Suppressor macrophage treated with lipopolysaccharide for 1 hour (primary cell): ENCODE measurements at regions not wholly inside any gene's neighbourhood (a gene's known extent, or its start where the extent isn't known, plus 50 kb on each side); places are given as distances from the start of the nearest gene placed in this dataset.
"Not testable (repeated sequence)": the region's sequence is repeated elsewhere in the genome, so short reads cannot be mapped to it uniquely, and the experiment has no call there.

Experiments used
- DNase-seq, 3 donors: peaks; one replicate each; pipeline ENCODE4 v3.0.0-alpha.2; 2020 to 2022

GRCh38 chr9:75628952-75629351, 261.5 kb upstream of the PCSK5 start:
- no peak for DNase-seq

- no peak for DNase-seq
Observed at GRCh38 chr9:75633451-75634057, 256.9 kb upstream of the PCSK5 start.

- no peak for DNase-seq
Observed at GRCh38 chr9:75636427-75637045, 253.9 kb upstream of the PCSK5 start.

- DNase-seq, result no peak
Observed at GRCh38 chr9:75639971-75640610, 250.4 kb upstream of the PCSK5 start.

- DNase-seq, result no peak
Observed at GRCh38 chr9:75642522-75642921, 248.0 kb upstream of the PCSK5 start.

GRCh38 chr9:75644649-75645048, 245.8 kb upstream of the PCSK5 start:
- DNase-seq, result no peak

- DNase-seq, result no peak
Observed at GRCh38 chr9:75648034-75648433, 242.4 kb upstream of the PCSK5 start.

- DNase-seq, result no peak
Observed at GRCh38 chr9:75649060-75649459, 241.4 kb upstream of the PCSK5 start.

GRCh38 chr9:75651709-75652108, 238.8 kb upstream of the PCSK5 start:
- no peak for DNase-seq

- DNase-seq, result no peak
Observed at GRCh38 chr9:75653335-75653734, 237.1 kb upstream of the PCSK5 start.

GRCh38 chr9:75653750-75654149, 236.7 kb upstream of the PCSK5 start:
- no peak for DNase-seq

GRCh38 chr9:75657015-75657414, 233.5 kb upstream of the PCSK5 start:
- DNase-seq, result no peak

GRCh38 chr9:75658301-75658905, 232.1 kb upstream of the PCSK5 start:
- DNase-seq, result no peak

- DNase-seq, result no peak
Observed at GRCh38 chr9:75664597-75664996, 225.9 kb upstream of the PCSK5 start.

GRCh38 chr9:75666856-75667554, 223.5 kb upstream of the PCSK5 start:
- DNase-seq, result no peak

GRCh38 chr9:75669721-75670120, 220.8 kb upstream of the PCSK5 start:
- no peak for DNase-seq

- DNase-seq, result no peak
Observed at GRCh38 chr9:75671354-75671753, 219.1 kb upstream of the PCSK5 start.

- DNase-seq, result no peak
Observed at GRCh38 chr9:75672478-75672877, 218.0 kb upstream of the PCSK5 start.

GRCh38 chr9:75683591-75683990, 206.9 kb upstream of the PCSK5 start:
- no peak for DNase-seq

- DNase-seq, result no peak
Observed at GRCh38 chr9:75685062-75685461, 205.4 kb upstream of the PCSK5 start.

- DNase-seq, result no peak
Observed at GRCh38 chr9:75687359-75687953, 203.0 kb upstream of the PCSK5 start.

GRCh38 chr9:75690551-75690950, 199.9 kb upstream of the PCSK5 start:
- DNase-seq, result not testable (repeated sequence)

GRCh38 chr9:75691408-75691807, 199.1 kb upstream of the PCSK5 start:
- DNase-seq, result no peak
